GM18498 (cell line): ENCODE measurements at regions not wholly inside any gene's neighbourhood (a gene's known extent, or its start where the extent isn't known, plus 50 kb on each side); places are given as distances from the start of the nearest gene placed in this dataset.

Experiments used
- ATAC-seq: cut with Tn5 transposase; IDR thresholded peaks from one replicate; pipeline ENCODE4 v1.9.1; 2021; ENCODE audit warnings: mild to moderate bottlenecking, moderate library complexity; ENCODE audit not compliant: unreplicated experiment

GRCh38 chr9:14520341-14520740 lies 172.9 kb downstream of the ZDHHC21 start:
- ATAC-seq: no peak

DNA sequence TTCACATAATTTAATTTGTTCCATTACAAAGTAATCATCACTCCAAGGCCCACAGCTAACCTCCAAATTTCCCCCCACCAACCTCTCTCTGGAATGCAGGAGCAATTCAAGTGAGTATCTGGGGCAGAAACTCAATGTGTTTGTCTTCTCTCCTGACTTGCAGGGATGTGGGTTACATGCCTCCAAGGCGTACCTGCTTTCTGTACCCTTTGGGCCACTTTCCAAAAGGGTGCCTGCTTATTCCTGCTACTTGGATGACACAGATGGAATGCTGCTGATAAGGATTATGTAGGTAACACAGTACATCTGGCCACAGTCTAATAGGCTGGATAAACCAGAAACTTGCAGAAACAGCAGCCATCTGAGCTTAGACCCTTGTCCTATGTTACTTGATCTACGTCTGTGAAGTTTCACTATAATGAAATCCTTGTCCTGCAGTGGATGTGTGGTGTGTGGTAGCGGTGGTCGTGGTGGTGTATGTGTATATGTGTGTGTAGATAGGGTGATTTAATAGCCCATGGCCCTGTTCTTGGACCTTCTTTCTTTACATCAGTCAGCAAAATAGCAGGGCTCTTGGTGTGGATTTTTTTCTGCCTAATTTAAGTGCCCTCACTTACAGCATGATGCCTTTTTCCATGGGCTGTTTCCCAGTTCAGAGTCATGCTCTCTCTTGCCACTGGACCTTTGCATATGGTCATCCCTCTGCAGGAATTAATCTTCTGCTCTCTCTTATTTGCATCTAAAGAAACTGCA lies 175.9 kb downstream of the ZDHHC21 start:
- no peak for ATAC-seq

GRCh38 chr9:14516656-14517055 lies 176.6 kb downstream of the ZDHHC21 start:
- no peak for ATAC-seq

GRCh38 chr9:14515571-14516198 lies 177.5 kb downstream of the ZDHHC21 start:
- ATAC-seq: no peak

- no peak for ATAC-seq
Measured at GRCh38 chr9:14515049-14515448, 178.2 kb downstream of the ZDHHC21 start.

- no peak for ATAC-seq
Measured at GRCh38 chr9:14512942-14513341, 180.3 kb downstream of the ZDHHC21 start.

- no peak for ATAC-seq
Measured at GRCh38 chr9:14511452-14511851, 181.8 kb downstream of the ZDHHC21 start.

- no peak for ATAC-seq
Measured at GRCh38 chr9:14508884-14509283, 184.3 kb downstream of the ZDHHC21 start.

DNA sequence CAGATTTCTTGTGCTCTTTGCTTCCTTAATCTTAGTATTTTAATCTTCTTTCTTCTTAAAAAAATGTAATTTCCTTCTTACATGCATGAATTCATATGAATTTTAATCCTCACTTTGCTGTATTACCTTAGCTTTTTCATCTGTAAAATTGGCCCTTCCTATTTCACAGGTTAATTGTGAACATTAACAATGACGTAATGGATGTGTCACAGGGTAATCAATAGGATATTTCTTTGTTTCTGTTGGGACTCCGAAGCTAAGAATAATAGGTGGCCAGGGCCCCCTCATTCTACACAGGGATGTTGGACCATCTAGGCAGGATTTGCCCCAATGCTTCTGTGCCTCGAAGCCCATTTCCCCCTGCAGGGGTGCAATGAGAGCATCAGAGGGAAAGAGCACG lies 187.4 kb upstream of the NFIB start:
- no peak for ATAC-seq

GRCh38 chr9:14500705-14501104 lies 186.8 kb upstream of the NFIB start:
- no peak for ATAC-seq

- no peak for ATAC-seq
Measured at GRCh38 chr9:14499976-14500375, 186.0 kb upstream of the NFIB start.

DNA sequence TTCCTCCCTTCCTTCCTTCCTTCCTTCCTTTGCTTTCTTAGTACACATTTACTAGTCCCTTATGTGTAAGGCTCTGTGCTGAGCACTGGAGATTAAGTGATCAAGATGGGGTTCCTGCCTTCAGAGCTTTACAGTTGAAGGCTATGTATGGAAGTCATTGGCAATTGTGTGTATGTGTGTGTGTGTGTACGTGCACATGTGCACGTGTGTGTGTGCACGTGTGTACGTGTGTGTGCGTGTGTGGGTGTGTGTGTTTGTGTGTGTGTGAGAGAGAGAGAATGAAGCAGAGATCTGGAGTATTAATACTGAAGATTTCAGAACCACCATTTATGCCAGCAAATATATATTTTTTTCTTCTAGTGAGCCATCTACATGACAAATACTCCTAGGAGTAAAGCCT lies 184.9 kb upstream of the NFIB start:
- no peak for ATAC-seq

DNA sequence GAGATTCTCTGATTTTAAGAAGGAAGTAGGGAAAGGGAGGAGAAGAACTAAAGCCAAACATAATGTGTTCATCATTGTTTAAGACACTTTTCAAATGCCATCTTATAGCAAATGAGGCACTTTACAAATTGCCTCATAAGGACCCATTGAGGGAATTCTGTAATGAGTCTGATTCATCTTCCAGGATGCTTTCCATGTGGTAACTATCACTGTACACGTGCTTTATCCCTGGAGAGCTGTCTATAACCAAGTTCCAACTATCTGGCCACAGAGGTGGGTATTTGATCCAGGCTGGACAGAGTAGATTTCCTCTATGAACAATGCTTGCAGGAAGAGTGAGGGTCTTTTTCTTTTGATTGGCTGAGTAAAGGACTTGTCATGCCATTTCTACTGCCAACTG lies 183.5 kb upstream of the NFIB start:
- ATAC-seq: no peak

DNA sequence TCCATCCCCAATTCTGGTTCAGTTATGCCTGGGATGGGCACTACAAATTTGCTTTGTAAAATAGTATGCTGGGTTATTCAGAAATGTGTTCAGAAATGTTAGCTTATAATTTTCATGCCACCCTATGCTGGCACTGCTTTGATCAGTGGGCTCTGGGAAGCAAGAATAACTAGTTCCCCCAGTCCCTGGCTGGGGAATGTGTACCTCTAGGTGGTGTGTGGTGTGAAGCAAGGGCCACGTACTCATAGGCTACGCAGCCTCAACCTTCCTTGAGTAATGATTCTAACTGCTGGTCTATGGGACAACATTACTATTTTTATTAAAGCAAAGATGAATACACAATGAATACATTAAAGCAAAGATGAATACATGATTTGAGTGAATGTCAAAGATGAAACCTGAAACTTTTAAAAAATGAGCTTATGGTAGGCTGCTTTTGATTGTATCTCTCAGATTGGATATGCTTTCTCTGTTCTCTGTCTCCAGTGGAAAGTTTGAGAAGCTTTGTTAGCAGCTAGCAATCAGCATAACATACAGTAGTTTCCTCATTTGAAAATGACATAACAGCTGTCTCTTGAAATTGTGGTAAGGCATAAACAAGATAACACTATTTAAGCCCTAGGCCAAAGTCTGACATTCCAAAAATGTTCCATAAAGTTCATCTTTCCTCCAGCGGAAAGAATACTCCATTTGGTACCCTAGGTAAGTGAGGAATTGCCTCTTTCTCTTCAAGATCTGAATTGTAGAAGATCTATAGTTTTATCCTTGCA lies 174.7 kb upstream of the NFIB start:
- ATAC-seq: no peak

DNA sequence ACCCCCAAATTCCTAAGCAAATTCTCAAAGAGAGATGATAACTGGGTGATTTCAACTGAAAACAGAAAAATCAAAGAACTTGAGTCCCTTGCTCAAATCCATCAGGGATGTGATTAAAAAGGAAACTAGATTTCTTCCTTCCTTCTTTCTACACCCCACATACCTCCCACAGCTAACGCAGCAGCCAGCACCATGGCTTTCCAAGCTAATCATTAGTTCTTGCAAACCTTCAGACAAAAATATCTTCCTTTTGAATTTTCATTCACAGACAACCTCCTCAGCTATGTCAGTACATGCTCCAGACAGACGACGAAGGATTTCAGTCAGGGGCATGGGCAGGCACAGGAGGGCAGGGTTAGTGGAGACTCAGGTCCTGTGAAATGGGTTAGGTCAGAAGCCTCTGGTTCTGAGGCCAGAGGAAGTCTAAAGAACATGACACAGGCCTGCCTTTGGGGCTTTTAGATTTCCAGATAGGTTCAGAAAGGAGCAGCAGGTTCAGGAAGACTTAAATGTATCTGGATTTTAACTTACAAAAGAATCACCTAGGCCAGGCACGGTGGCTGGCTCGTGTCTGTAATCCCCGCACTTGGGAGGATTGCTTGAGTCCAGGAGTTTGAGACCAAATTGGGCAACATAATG lies 173.7 kb upstream of the NFIB start:
- no peak for ATAC-seq

- ATAC-seq: no peak
Measured at GRCh38 chr9:14485366-14485765, 171.4 kb upstream of the NFIB start.

GRCh38 chr9:14482856-14483255 lies 168.9 kb upstream of the NFIB start:
- ATAC-seq: no peak

DNA sequence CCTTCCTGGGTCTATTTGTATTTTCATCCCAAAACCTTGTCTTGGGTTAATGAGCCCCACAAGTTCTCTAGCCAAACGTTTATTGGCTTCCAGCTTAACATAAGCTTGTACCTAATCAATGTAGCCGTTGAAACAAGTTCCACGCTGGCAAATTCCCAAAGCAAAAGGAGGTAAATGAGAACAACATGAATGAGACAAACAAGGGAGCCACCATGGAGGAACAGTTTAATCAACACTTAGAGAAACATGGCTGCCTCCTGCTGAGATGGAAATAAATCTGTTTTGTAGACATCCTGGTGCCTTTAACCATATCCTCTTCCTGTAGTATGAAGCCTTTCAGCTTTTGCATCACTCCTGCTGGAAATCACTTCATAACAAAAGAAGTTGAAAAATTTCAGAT lies 166.6 kb upstream of the NFIB start:
- no peak for ATAC-seq

- peak; percentile 69 for ATAC-seq
Measured at GRCh38 chr9:14479163-14479560, 165.2 kb upstream of the NFIB start.

GRCh38 chr9:14478175-14479162 lies 164.5 kb upstream of the NFIB start:
- ATAC-seq: no peak
